GM23338 (cell line): ENCODE measurements at regions not wholly inside any gene's neighbourhood (a gene's known extent, or its start where the extent isn't known, plus 50 kb on each side); places are given as distances from the start of the nearest gene placed in this dataset.

ENCODE experiments used
- ATAC-seq: fragments of 200-7000 bp; cut with Tn5 transposase; 3 replicates; pipeline ENCODE4 v1.9.1; 2020
- DNase-seq: peaks from one replicate; pipeline ENCODE4 v3.0.0-alpha.2; 2015; ENCODE audit warnings: low spot score
- H2AFZ ChIP-seq: fragments of 200-600 bp; sonication (generic); 2 replicates; pipeline ENCODE4 v1.8.0; 2016; ENCODE audit warnings: antibody characterized with exemption, mild to moderate bottlenecking, moderate library complexity
- H3F3A ChIP-seq: fragments of 200-600 bp; sonication (generic); replicated peaks from 2 replicates; pipeline ENCODE4 v1.8.0; 2017; ENCODE audit warnings: antibody characterized with exemption, mixed run types, low read depth
- H3K27ac ChIP-seq: fragments of 200-600 bp; sonication (generic); 2 replicates; pipeline ENCODE4 v1.6.1; 2016; ENCODE audit warnings: low read depth
- H3K27me3 ChIP-seq: fragments of 200-600 bp; sonication (generic); 2 replicates; pipeline ENCODE4 v1.8.0; 2016; ENCODE audit warnings: mild to moderate bottlenecking, mixed run types, moderate library complexity; ENCODE audit not compliant: insufficient read depth
- H3K36me3 ChIP-seq: fragments of 200-600 bp; sonication (generic); 2 replicates; pipeline ENCODE4 v1.8.0; 2016; ENCODE audit warnings: mild to moderate bottlenecking; ENCODE audit not compliant: insufficient read depth
- H3K4me1 ChIP-seq: fragments of 200-600 bp; sonication (generic); 2 replicates; pipeline ENCODE4 v1.8.0; 2016; ENCODE audit warnings: mild to moderate bottlenecking, moderate library complexity; ENCODE audit not compliant: insufficient read depth
- H3K4me2 ChIP-seq: fragments of 200-600 bp; sonication (generic); 2 replicates; pipeline ENCODE4 v1.7.1; 2017; ENCODE audit warnings: mixed run types
- H3K4me3 ChIP-seq: fragments of 200-600 bp; sonication (generic); 2 replicates; pipeline ENCODE4 v1.6.1; 2016; ENCODE audit warnings: mixed run types
- H3K79me2 ChIP-seq: fragments of 200-600 bp; sonication (generic); replicated peaks from 2 replicates; pipeline ENCODE4 v1.8.0; 2017; ENCODE audit warnings: mild to moderate bottlenecking; ENCODE audit not compliant: insufficient read depth
- H3K9me2 ChIP-seq: fragments of 200-600 bp; sonication (generic); 2 replicates; pipeline ENCODE4 v1.8.0; 2017; ENCODE audit not compliant: insufficient read depth
- H4K20me1 ChIP-seq: fragments of 200-600 bp; sonication (generic); replicated peaks from 2 replicates; pipeline ENCODE4 v1.8.0; 2017; ENCODE audit warnings: mild to moderate bottlenecking; ENCODE audit not compliant: insufficient read depth
- H3K27ac Mint-ChIP-seq: 2 replicates; pipeline ENCODE4 v1.8.0; 2020; ENCODE audit warnings: inconsistent platforms, mild to moderate bottlenecking, moderate library complexity, mixed read lengths
- H3K27me3 Mint-ChIP-seq: 3 replicates; pipeline ENCODE4 v1.8.0; 2022; ENCODE audit warnings: low read depth, mild to moderate bottlenecking, moderate library complexity, mixed read lengths, inconsistent platforms; ENCODE audit not compliant: insufficient read depth, poor library complexity
- H3K36me3 Mint-ChIP-seq: 3 replicates; pipeline ENCODE4 v1.8.0; 2021; ENCODE audit warnings: low read depth, mild to moderate bottlenecking, inconsistent platforms, moderate library complexity, mixed read lengths
- H3K4me1 Mint-ChIP-seq: 3 replicates; pipeline ENCODE4 v1.8.0; 2020; ENCODE audit warnings: mild to moderate bottlenecking, inconsistent platforms, mixed read lengths
- H3K4me3 Mint-ChIP-seq: 3 replicates; pipeline ENCODE4 v1.8.0; 2021; ENCODE audit warnings: moderate library complexity, mild to moderate bottlenecking, inconsistent platforms, mixed read lengths
- H3K9me3 Mint-ChIP-seq: 3 replicates; pipeline ENCODE4 v1.8.0; 2020; ENCODE audit warnings: moderate library complexity, mild to moderate bottlenecking, inconsistent platforms, mixed read lengths
- CREB1 ChIP-seq: fragments of 250-450 bp; sonication (Bioruptor Pico); IDR thresholded peaks from 2 replicates; pipeline ENCODE4 v1.5.0; 2020; ENCODE audit warnings: low read depth, mild to moderate bottlenecking, moderate library complexity
- EZH2 ChIP-seq: fragments of 200-600 bp; sonication (generic); IDR thresholded peaks from one replicate; pipeline ENCODE4 v1.8.0; 2017; ENCODE audit warnings: antibody characterized with exemption, mild to moderate bottlenecking, low read depth; ENCODE audit not compliant: unreplicated experiment
- EZH2phosphoT487 ChIP-seq: fragments of 200-600 bp; sonication (generic); IDR thresholded peaks from one replicate; pipeline ENCODE4 v1.8.1; 2018; ENCODE audit warnings: antibody characterized with exemption; ENCODE audit not compliant: unreplicated experiment
- JUNB ChIP-seq: IDR thresholded peaks from one replicate; pipeline ENCODE4 v1.6.1; 2016; ENCODE audit warnings: antibody characterized with exemption; ENCODE audit not compliant: unreplicated experiment
- NANOG ChIP-seq: IDR thresholded peaks from 2 replicates; pipeline ENCODE4 v1.6.1; 2016; ENCODE audit warnings: antibody characterized with exemption, borderline replicate concordance
- POLR2AphosphoS5 ChIP-seq: IDR thresholded peaks from 2 replicates; pipeline ENCODE4 v1.6.1; 2016; ENCODE audit warnings: antibody characterized with exemption, low read depth
- STAT1 ChIP-seq: IDR thresholded peaks from one replicate; pipeline ENCODE4 v1.6.1; 2016; ENCODE audit warnings: antibody characterized with exemption; ENCODE audit not compliant: unreplicated experiment
- ZNF114 ChIP-seq: fragments of 250-450 bp; sonication (Bioruptor Pico); IDR thresholded peaks from 2 replicates; pipeline ENCODE4 v1.5.0; 2020; ENCODE audit warnings: mild to moderate bottlenecking, moderate library complexity
- ZNF331 ChIP-seq: fragments of 250-450 bp; sonication (Bioruptor Pico); IDR thresholded peaks from 2 replicates; pipeline ENCODE4 v1.5.0; 2020; ENCODE audit warnings: low read depth, mild to moderate bottlenecking, moderate library complexity
- TF ChIP-seq, protein P1 (sequence below), 2 experiments: fragments of 200-600 bp in 1 of 2; sonication (generic) in 1 of 2; conservative IDR thresholded peaks; 2 replicates each; pipeline versions ENCODE4 v1.5.1 to v1.6.1; 2016 to 2017; ENCODE audit warnings: antibody characterized with exemption in 2 of 2, low read depth in 2 of 2, mild to moderate bottlenecking in 2 of 2, moderate library complexity in 1 of 2
- TF ChIP-seq, protein P2 (sequence below): IDR thresholded peaks from one replicate; pipeline ENCODE4 v1.6.1; 2018; ENCODE audit warnings: antibody characterized with exemption; ENCODE audit not compliant: unreplicated experiment
- TF ChIP-seq, protein P3 (sequence below): IDR thresholded peaks from 2 replicates; pipeline ENCODE4 v1.6.1; 2016; ENCODE audit warnings: antibody characterized with exemption
- TF ChIP-seq, protein P4 (sequence below): fragments of 250-450 bp; sonication (Bioruptor Pico); IDR thresholded peaks from 2 replicates; pipeline ENCODE4 v1.5.0; 2020; ENCODE audit warnings: mild to moderate bottlenecking, moderate library complexity

DNA sequence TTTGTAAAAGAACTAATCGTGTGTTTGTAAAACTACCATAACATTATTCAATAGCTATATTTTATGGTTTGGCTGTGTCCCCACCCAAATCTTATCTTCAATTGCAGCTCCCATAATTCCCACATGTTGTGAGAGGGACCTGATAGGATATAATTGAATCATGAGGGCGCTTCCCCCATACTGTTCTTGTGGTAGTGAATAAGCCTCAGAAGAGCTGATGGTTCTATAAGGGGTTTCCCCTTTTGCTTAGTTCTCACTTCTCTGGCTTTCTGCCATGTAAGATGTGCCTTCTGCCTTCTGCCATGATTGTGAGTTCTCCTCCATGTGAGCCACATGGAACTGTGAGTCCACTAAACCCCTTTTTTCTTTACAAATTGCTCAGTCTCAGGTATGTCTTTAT, 1372.3 kb downstream of the AMY1C start:
- Histone ChIP-seq H4K20me1 (no peaks in the 10 kb centered on the region), H3K4me1 (no peaks in the 10 kb centered on the region), H2AFZ (no peak overlapping the region; the same call in 1 of the 2 replicates), H3K79me2 (no peaks in the 10 kb centered on the region), H3K27me3 (no peaks in the 10 kb centered on the region), H3K4me2 (no peak overlapping the region), H3K36me3 (no peaks in the 10 kb centered on the region), H3F3A (no peaks in the 10 kb centered on the region), H3K4me3 (no peak overlapping the region), H3K9me2 (no peaks in the 10 kb centered on the region), H3K27ac (no peak overlapping the region)
- DNase-seq (no peak), ATAC-seq (no peak)
- Mint-ChIP-seq H3K4me1 (no peaks in the 10 kb centered on the region), H3K4me3 (no peak overlapping the region), H3K27ac (no peak overlapping the region), H3K27me3 (no peaks in the 10 kb centered on the region), H3K9me3 (no peaks in the 10 kb centered on the region), H3K36me3 (no peaks in the 10 kb centered on the region)
- TF ChIP-seq JUNB (no peak), ZNF331 (CRISPR knock-in tag) (no peak), EZH2 (no peak), ZNF114 (CRISPR knock-in tag) (no peak), STAT1 (no peak), POLR2AphosphoS5 (no peak), CREB1 (CRISPR knock-in tag) (no peak), NANOG (no peak), EZH2phosphoT487 (no peak)
- TF ChIP-seq, protein P1, sequence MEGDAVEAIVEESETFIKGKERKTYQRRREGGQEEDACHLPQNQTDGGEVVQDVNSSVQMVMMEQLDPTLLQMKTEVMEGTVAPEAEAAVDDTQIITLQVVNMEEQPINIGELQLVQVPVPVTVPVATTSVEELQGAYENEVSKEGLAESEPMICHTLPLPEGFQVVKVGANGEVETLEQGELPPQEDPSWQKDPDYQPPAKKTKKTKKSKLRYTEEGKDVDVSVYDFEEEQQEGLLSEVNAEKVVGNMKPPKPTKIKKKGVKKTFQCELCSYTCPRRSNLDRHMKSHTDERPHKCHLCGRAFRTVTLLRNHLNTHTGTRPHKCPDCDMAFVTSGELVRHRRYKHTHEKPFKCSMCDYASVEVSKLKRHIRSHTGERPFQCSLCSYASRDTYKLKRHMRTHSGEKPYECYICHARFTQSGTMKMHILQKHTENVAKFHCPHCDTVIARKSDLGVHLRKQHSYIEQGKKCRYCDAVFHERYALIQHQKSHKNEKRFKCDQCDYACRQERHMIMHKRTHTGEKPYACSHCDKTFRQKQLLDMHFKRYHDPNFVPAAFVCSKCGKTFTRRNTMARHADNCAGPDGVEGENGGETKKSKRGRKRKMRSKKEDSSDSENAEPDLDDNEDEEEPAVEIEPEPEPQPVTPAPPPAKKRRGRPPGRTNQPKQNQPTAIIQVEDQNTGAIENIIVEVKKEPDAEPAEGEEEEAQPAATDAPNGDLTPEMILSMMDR (conservative IDR thresholded peaks at IDR 0.05; ENCODE audit: low read depth in 2 of 2): no peak
- TF ChIP-seq, protein P2, sequence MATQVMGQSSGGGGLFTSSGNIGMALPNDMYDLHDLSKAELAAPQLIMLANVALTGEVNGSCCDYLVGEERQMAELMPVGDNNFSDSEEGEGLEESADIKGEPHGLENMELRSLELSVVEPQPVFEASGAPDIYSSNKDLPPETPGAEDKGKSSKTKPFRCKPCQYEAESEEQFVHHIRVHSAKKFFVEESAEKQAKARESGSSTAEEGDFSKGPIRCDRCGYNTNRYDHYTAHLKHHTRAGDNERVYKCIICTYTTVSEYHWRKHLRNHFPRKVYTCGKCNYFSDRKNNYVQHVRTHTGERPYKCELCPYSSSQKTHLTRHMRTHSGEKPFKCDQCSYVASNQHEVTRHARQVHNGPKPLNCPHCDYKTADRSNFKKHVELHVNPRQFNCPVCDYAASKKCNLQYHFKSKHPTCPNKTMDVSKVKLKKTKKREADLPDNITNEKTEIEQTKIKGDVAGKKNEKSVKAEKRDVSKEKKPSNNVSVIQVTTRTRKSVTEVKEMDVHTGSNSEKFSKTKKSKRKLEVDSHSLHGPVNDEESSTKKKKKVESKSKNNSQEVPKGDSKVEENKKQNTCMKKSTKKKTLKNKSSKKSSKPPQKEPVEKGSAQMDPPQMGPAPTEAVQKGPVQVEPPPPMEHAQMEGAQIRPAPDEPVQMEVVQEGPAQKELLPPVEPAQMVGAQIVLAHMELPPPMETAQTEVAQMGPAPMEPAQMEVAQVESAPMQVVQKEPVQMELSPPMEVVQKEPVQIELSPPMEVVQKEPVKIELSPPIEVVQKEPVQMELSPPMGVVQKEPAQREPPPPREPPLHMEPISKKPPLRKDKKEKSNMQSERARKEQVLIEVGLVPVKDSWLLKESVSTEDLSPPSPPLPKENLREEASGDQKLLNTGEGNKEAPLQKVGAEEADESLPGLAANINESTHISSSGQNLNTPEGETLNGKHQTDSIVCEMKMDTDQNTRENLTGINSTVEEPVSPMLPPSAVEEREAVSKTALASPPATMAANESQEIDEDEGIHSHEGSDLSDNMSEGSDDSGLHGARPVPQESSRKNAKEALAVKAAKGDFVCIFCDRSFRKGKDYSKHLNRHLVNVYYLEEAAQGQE: no peak
- TF ChIP-seq, protein P3, sequence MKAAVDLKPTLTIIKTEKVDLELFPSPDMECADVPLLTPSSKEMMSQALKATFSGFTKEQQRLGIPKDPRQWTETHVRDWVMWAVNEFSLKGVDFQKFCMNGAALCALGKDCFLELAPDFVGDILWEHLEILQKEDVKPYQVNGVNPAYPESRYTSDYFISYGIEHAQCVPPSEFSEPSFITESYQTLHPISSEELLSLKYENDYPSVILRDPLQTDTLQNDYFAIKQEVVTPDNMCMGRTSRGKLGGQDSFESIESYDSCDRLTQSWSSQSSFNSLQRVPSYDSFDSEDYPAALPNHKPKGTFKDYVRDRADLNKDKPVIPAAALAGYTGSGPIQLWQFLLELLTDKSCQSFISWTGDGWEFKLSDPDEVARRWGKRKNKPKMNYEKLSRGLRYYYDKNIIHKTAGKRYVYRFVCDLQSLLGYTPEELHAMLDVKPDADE: no peak
- TF ChIP-seq, protein P4, sequence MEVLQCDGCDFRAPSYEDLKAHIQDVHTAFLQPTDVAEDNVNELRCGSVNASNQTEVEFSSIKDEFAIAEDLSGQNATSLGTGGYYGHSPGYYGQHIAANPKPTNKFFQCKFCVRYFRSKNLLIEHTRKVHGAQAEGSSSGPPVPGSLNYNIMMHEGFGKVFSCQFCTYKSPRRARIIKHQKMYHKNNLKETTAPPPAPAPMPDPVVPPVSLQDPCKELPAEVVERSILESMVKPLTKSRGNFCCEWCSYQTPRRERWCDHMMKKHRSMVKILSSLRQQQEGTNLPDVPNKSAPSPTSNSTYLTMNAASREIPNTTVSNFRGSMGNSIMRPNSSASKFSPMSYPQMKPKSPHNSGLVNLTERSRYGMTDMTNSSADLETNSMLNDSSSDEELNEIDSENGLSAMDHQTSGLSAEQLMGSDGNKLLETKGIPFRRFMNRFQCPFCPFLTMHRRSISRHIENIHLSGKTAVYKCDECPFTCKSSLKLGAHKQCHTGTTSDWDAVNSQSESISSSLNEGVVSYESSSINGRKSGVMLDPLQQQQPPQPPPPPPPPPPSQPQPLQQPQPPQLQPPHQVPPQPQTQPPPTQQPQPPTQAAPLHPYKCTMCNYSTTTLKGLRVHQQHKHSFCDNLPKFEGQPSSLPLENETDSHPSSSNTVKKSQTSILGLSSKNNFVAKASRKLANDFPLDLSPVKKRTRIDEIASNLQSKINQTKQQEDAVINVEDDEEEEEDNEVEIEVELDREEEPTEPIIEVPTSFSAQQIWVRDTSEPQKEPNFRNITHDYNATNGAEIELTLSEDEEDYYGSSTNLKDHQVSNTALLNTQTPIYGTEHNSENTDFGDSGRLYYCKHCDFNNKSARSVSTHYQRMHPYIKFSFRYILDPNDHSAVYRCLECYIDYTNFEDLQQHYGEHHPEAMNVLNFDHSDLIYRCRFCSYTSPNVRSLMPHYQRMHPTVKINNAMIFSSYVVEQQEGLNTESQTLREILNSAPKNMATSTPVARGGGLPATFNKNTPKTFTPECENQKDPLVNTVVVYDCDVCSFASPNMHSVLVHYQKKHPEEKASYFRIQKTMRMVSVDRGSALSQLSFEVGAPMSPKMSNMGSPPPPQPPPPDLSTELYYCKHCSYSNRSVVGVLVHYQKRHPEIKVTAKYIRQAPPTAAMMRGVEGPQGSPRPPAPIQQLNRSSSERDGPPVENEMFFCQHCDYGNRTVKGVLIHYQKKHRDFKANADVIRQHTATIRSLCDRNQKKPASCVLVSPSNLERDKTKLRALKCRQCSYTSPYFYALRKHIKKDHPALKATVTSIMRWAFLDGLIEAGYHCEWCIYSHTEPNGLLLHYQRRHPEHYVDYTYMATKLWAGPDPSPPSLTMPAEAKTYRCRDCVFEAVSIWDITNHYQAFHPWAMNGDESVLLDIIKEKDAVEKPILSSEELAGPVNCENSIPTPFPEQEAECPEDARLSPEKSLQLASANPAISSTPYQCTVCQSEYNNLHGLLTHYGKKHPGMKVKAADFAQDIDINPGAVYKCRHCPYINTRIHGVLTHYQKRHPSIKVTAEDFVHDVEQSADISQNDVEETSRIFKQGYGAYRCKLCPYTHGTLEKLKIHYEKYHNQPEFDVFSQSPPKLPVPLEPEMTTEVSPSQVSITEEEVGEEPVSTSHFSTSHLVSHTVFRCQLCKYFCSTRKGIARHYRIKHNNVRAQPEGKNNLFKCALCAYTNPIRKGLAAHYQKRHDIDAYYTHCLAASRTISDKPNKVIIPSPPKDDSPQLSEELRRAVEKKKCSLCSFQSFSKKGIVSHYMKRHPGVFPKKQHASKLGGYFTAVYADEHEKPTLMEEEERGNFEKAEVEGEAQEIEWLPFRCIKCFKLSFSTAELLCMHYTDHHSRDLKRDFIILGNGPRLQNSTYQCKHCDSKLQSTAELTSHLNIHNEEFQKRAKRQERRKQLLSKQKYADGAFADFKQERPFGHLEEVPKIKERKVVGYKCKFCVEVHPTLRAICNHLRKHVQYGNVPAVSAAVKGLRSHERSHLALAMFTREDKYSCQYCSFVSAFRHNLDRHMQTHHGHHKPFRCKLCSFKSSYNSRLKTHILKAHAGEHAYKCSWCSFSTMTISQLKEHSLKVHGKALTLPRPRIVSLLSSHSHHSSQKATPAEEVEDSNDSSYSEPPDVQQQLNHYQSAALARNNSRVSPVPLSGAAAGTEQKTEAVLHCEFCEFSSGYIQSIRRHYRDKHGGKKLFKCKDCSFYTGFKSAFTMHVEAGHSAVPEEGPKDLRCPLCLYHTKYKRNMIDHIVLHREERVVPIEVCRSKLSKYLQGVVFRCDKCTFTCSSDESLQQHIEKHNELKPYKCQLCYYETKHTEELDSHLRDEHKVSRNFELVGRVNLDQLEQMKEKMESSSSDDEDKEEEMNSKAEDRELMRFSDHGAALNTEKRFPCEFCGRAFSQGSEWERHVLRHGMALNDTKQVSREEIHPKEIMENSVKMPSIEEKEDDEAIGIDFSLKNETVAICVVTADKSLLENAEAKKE: no peak
